Thyroid gland (tissue), 4 donors: ENCODE measurements at regions not wholly inside any gene's neighbourhood (a gene's known extent, or its start where the extent isn't known, plus 50 kb on each side); places are given as distances from the start of the nearest gene placed in this dataset. TPM values are rescaled to one million over a fixed set of nuclear protein-coding genes. Genes with fewer than 3 reads are reported as not detected.

Source experiments
- DNase-seq, 2 donors: peaks; one replicate each; pipeline ENCODE4 v3.0.0-alpha.2; 2019
- H3K27ac ChIP-seq, 3 donors: fragments of 200-600 bp; sonication (generic); 1 replicate in 2 of 3; 2 replicates in 1 of 3; pipeline ENCODE4 v1.5.1; 2016 to 2019; ENCODE audit warnings: mild to moderate bottlenecking in 1 of 3, moderate library complexity in 1 of 3
- H3K27me3 ChIP-seq: fragments of 200-600 bp; sonication (generic); one replicate; pipeline ENCODE4 v1.5.1; 2019
- H3K36me3 ChIP-seq, 2 donors: fragments of 200-600 bp; sonication (generic); one replicate each; pipeline ENCODE4 v1.5.1; 2016 to 2019
- H3K4me1 ChIP-seq, 2 donors: fragments of 200-600 bp; sonication (generic); one replicate each; pipeline ENCODE4 v1.5.1; 2017 to 2019
- H3K4me3 ChIP-seq, 3 donors: fragments of 200-600 bp; sonication (generic); replicated peaks in 1 of 3; 1 replicate in 2 of 3; 2 replicates in 1 of 3; pipeline ENCODE4 v1.5.1; 2016; ENCODE audit warnings: mild to moderate bottlenecking in 1 of 3
- H3K9me3 ChIP-seq: fragments of 200-600 bp; sonication (generic); one replicate; pipeline ENCODE4 v1.5.1; 2017
- POLR2A ChIP-seq, 2 donors: fragments of 450-650 bp; IDR thresholded peaks; one replicate each; pipeline ENCODE4 v1.6.1; 2017; ENCODE audit warnings: antibody characterized with exemption in 2 of 2, mild to moderate bottlenecking in 2 of 2, moderate library complexity in 1 of 2
- intact Hi-C: fragments of 100-400 bp; cut with DNase I; formaldehyde crosslinking; loops from one replicate; pipeline ENCODE4 v1.15.1; 2023
- small RNA-seq: library from RNA; depleted of rRNA; stranded (forward); fragments of <200 nt; gene quantifications from one replicate; pipeline ENCODE3, GENCODE V24; 2016
- TF ChIP-seq, protein P1 (sequence below), 6 experiments: fragments of 200-600 bp in 3 of 6; fragments of 450-650 bp in 3 of 6; sonication (generic) in 3 of 6; IDR thresholded peaks; one replicate each; pipeline ENCODE4 v1.5.1; 2016 to 2019; ENCODE audit warnings: antibody characterized with exemption in 6 of 6, mild to moderate bottlenecking in 2 of 6, inconsistent platforms in 1 of 6, moderate library complexity in 1 of 6

DNA sequence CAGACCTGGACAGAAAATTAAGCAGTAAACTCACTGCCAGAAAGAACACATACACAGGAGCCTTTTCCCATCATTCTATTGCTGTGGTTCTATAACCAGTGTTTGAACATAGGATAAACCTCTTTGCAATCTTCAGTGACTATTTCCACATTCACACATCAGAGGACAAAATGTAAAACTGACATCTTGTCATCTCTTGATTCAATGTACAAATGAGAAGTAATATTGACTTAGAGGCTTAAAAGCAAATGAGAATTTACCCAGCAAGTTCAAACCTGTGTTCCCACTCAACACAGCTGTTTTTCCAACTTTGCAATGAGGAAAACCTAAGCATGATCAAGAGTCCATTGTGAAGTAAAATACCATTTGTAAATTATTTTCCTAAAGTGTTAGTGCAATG is 307.1 kb upstream of the CPXCR1 start:
- no peak for TF ChIP-seq POLR2A (IDR thresholded peaks at IDR 0.05)
- TF ChIP-seq, protein P1, sequence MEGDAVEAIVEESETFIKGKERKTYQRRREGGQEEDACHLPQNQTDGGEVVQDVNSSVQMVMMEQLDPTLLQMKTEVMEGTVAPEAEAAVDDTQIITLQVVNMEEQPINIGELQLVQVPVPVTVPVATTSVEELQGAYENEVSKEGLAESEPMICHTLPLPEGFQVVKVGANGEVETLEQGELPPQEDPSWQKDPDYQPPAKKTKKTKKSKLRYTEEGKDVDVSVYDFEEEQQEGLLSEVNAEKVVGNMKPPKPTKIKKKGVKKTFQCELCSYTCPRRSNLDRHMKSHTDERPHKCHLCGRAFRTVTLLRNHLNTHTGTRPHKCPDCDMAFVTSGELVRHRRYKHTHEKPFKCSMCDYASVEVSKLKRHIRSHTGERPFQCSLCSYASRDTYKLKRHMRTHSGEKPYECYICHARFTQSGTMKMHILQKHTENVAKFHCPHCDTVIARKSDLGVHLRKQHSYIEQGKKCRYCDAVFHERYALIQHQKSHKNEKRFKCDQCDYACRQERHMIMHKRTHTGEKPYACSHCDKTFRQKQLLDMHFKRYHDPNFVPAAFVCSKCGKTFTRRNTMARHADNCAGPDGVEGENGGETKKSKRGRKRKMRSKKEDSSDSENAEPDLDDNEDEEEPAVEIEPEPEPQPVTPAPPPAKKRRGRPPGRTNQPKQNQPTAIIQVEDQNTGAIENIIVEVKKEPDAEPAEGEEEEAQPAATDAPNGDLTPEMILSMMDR (IDR thresholded peaks at IDR 0.05), result no peak
- DNase-seq, result no peak
- no peaks in the 10 kb centered on the region for H3K9me3 ChIP-seq
- no peaks in the 10 kb centered on the region for H3K36me3 ChIP-seq
- no peak overlapping the region for H3K4me3 ChIP-seq
- no peaks in the 10 kb centered on the region for H3K27me3 ChIP-seq
- intact Hi-C loops, result no loop called here
- H3K27ac ChIP-seq, result no peak overlapping the region
- H3K4me1 ChIP-seq, result no peaks in the 10 kb centered on the region

Small RNAs in the stretch of these regions (small RNA-seq; reads per million reads assigned to genes)
- gene AL929325.1 (not detected), gene RF01225 (not detected)
